ENCODE measurements at regions not wholly inside any gene's neighbourhood (a gene's known extent, or its start where the extent isn't known, plus 50 kb on each side); places are given as distances from the start of the nearest gene placed in this dataset.

- H3K27me3 Mint-ChIP-seq (ENCODE audit: insufficient read depth, low read depth) = peaks cover 10% of the 10 kb centered on the region
- H3K4me1 Mint-ChIP-seq = peaks cover 19% of the 10 kb centered on the region
- peaks cover 3% of the 10 kb centered on the region for H3K9me3 Mint-ChIP-seq
- H3K36me3 Mint-ChIP-seq = no peaks in the 10 kb centered on the region
- Histone ChIP-seq H4K20me1 (ENCODE audit: low read depth) (no peaks in the 10 kb centered on the region), H3K36me3 (no peaks in the 10 kb centered on the region), H3K4me1 (no peaks in the 10 kb centered on the region), H3F3A (ENCODE audit: low read depth) (no peaks in the 10 kb centered on the region), H2AFZ (replicated peaks) (no peak overlapping the region), H3K9ac (no peak overlapping the region), H3K9me3 (ENCODE audit: low read depth) (no peaks in the 10 kb centered on the region), H3K27me3 (no peaks in the 10 kb centered on the region), H3K4me3 (no peak overlapping the region), H3K27ac (no peak overlapping the region), H3K4me2 (peak overlapping the region; percentile 9), H3K79me2 (ENCODE audit: low read depth) (no peaks in the 10 kb centered on the region)
- TF ChIP-seq EZH2 (IDR thresholded peaks at IDR 0.05) (no peak), EZH2phosphoT487 (IDR thresholded peaks at IDR 0.05) (no peak)
- TF ChIP-seq, protein P1, sequence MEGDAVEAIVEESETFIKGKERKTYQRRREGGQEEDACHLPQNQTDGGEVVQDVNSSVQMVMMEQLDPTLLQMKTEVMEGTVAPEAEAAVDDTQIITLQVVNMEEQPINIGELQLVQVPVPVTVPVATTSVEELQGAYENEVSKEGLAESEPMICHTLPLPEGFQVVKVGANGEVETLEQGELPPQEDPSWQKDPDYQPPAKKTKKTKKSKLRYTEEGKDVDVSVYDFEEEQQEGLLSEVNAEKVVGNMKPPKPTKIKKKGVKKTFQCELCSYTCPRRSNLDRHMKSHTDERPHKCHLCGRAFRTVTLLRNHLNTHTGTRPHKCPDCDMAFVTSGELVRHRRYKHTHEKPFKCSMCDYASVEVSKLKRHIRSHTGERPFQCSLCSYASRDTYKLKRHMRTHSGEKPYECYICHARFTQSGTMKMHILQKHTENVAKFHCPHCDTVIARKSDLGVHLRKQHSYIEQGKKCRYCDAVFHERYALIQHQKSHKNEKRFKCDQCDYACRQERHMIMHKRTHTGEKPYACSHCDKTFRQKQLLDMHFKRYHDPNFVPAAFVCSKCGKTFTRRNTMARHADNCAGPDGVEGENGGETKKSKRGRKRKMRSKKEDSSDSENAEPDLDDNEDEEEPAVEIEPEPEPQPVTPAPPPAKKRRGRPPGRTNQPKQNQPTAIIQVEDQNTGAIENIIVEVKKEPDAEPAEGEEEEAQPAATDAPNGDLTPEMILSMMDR (IDR thresholded peaks at IDR 0.05) = no peak
- H3K4me3 Mint-ChIP-seq = no peak overlapping the region
- H3K27ac Mint-ChIP-seq = no peak overlapping the region
- peak; percentile 3 for DNase-seq (ENCODE audit: low spot score)
Measured at GRCh38 chr9:101999441-101999840, 261.0 kb upstream of the GRIN3A start.

GRCh38 chr9:101995231-101995630, 256.8 kb upstream of the GRIN3A start:
- Histone ChIP-seq H3K9ac (no peak overlapping the region), H3K4me2 (no peak overlapping the region)

DNA sequence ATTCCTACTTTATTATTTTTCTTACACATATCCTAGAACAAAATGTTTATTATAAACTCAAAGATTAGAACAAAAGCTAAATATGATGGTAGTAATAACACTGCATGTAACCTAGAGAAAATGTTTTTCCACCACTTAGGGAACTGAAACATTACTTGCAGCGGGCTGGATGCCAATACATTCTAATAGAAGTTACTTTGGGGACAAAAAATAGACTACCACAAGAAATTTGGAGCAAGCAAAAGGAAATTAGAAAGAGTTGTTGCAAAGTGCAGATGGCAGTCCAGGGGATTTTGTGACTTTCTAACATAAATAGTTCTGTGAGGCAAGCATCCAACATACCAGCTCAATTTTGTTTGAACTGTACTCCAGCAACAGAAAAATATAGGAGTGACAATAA, 255.3 kb upstream of the GRIN3A start:
- Histone ChIP-seq H3K27me3 (no peaks in the 10 kb centered on the region), H3K4me3 (no peak overlapping the region), H2AFZ (replicated peaks) (no peak overlapping the region), H3K79me2 (ENCODE audit: low read depth) (no peaks in the 10 kb centered on the region), H3K9me3 (ENCODE audit: low read depth) (no peaks in the 10 kb centered on the region), H3K9ac (no peak overlapping the region), H3K36me3 (no peaks in the 10 kb centered on the region), H4K20me1 (ENCODE audit: low read depth) (no peaks in the 10 kb centered on the region), H3K27ac (no peak overlapping the region), H3F3A (ENCODE audit: low read depth) (no peaks in the 10 kb centered on the region), H3K4me1 (no peaks in the 10 kb centered on the region), H3K4me2 (no peak overlapping the region)
- H3K4me1 Mint-ChIP-seq = peaks cover 16% of the 10 kb centered on the region
- no peak overlapping the region for H3K4me3 Mint-ChIP-seq
- TF ChIP-seq, protein P1 (IDR thresholded peaks at IDR 0.05) = no peak
- TF ChIP-seq EZH2phosphoT487 (IDR thresholded peaks at IDR 0.05) (no peak), EZH2 (IDR thresholded peaks at IDR 0.05) (no peak)
- no peaks in the 10 kb centered on the region for H3K36me3 Mint-ChIP-seq
- no peak for DNase-seq (ENCODE audit: low spot score)
- peaks cover 11% of the 10 kb centered on the region for H3K27me3 Mint-ChIP-seq (ENCODE audit: insufficient read depth, low read depth)
- H3K9me3 Mint-ChIP-seq = peaks cover 8% of the 10 kb centered on the region
- no peak overlapping the region for H3K27ac Mint-ChIP-seq

More at GRCh38 chr9:101995231-101995630, 256.8 kb upstream of the GRIN3A start:
- H3K4me1 Mint-ChIP-seq = peaks cover 27% of the 10 kb centered on the region
- Histone ChIP-seq H3K4me3 (no peak overlapping the region), H2AFZ (replicated peaks) (no peak overlapping the region), H3K27ac (no peak overlapping the region), H3K36me3 (no peaks in the 10 kb centered on the region), H4K20me1 (ENCODE audit: low read depth) (no peaks in the 10 kb centered on the region), H3K27me3 (no peaks in the 10 kb centered on the region), H3K9me3 (ENCODE audit: low read depth) (no peaks in the 10 kb centered on the region), H3K4me1 (no peaks in the 10 kb centered on the region), H3F3A (ENCODE audit: low read depth) (no peaks in the 10 kb centered on the region), H3K79me2 (ENCODE audit: low read depth) (no peaks in the 10 kb centered on the region)
- no peak overlapping the region for H3K27ac Mint-ChIP-seq
- no peak for TF ChIP-seq EZH2 (IDR thresholded peaks at IDR 0.05)
- TF ChIP-seq, protein P1 (IDR thresholded peaks at IDR 0.05) = no peak
- TF ChIP-seq EZH2phosphoT487 (IDR thresholded peaks at IDR 0.05) = no peak
- H3K27me3 Mint-ChIP-seq (ENCODE audit: insufficient read depth, low read depth) = peaks cover 13% of the 10 kb centered on the region
- H3K4me3 Mint-ChIP-seq = no peak overlapping the region
- H3K9me3 Mint-ChIP-seq = no peaks in the 10 kb centered on the region
- no peaks in the 10 kb centered on the region for H3K36me3 Mint-ChIP-seq
- DNase-seq (ENCODE audit: low spot score) = no peak

Data from neural progenitor cell (in vitro differentiated cells).